ENCODE measurements at regions not wholly inside any gene's neighbourhood (a gene's known extent, or its start where the extent isn't known, plus 50 kb on each side); places are given as distances from the start of the nearest gene placed in this dataset.

DNA sequence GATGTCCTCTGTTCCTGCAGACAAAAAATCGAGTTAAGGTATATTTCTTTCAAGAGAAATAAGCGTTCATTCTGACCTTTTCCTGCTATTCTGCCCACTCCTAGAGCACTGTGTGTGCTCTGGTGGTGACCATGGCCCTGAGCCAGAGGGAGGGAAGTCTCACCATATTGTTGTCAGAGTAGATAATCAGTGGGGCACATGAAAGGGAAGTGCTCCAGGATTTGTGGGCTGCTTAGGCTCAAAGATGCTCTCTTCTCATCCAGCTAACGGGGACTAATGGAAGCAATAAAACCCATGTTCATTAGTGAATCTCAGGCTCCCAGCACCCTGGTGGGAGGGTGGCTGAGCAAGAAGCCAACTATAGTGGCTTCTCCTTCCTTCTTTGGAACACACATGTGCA, 70.7 kb upstream of the EOMES start:
- BruUV-seq (replicated peaks): no TSS peak
- no peak for FAIRE-seq
- Histone ChIP-seq H3K4me2 (ENCODE audit: insufficient read depth, low read length) (no peak overlapping the region), H2AFZ (ENCODE audit: low read depth, low read length) (no peak overlapping the region), H3K79me2 (ENCODE audit: control insufficient read depth, insufficient read depth, low read length) (no peaks in the 10 kb centered on the region), H3K9me3 (replicated peaks; ENCODE audit: control insufficient read depth, insufficient read depth, low read length) (no peaks in the 10 kb centered on the region), H3K27me3 (ENCODE audit: control insufficient read depth in 2 of 2, insufficient read depth in 2 of 2, low read length in 2 of 2) (no peaks in the 10 kb centered on the region), H3K4me3 (replicated peaks in 1 of 3; ENCODE audit: insufficient read depth in 1 of 3, low read depth in 1 of 3, low read length in 3 of 3) (no peak overlapping the region), H3K4me1 (ENCODE audit: control insufficient read depth, extremely low read depth, insufficient read depth, low read length) (no peaks in the 10 kb centered on the region), H3K9me1 (replicated peaks; ENCODE audit: control insufficient read depth, extremely low read depth, insufficient read depth, low read length) (no peaks in the 10 kb centered on the region), H4K20me1 (replicated peaks; ENCODE audit: control insufficient read depth, extremely low read depth, insufficient read depth, low read length) (no peaks in the 10 kb centered on the region), H3K27ac (ENCODE audit: insufficient read depth, low read depth, low read length) (no peak overlapping the region), H3K9ac (replicated peaks; ENCODE audit: extremely low read depth, insufficient read depth, low read length) (no peak overlapping the region), H3K36me3 (ENCODE audit: control insufficient read depth in 2 of 2, extremely low read depth in 1 of 2, insufficient read depth in 2 of 2, low read length in 2 of 2) (no peaks in the 10 kb centered on the region)
- DNase-seq (ENCODE audit: low read depth, low spot score): no peak
- ChIA-PET POLR2A (no interaction called here), CTCF (no interaction called here)
- dilution Hi-C loops (cut with MboI; ENCODE audit: extremely low pct_ligation_motif_present, low sequenced_read_pairs): no loop called here
- TF ChIP-seq, protein P1, sequence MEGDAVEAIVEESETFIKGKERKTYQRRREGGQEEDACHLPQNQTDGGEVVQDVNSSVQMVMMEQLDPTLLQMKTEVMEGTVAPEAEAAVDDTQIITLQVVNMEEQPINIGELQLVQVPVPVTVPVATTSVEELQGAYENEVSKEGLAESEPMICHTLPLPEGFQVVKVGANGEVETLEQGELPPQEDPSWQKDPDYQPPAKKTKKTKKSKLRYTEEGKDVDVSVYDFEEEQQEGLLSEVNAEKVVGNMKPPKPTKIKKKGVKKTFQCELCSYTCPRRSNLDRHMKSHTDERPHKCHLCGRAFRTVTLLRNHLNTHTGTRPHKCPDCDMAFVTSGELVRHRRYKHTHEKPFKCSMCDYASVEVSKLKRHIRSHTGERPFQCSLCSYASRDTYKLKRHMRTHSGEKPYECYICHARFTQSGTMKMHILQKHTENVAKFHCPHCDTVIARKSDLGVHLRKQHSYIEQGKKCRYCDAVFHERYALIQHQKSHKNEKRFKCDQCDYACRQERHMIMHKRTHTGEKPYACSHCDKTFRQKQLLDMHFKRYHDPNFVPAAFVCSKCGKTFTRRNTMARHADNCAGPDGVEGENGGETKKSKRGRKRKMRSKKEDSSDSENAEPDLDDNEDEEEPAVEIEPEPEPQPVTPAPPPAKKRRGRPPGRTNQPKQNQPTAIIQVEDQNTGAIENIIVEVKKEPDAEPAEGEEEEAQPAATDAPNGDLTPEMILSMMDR (IDR thresholded peaks at IDR 0.05; ENCODE audit: extremely low read depth in 1 of 2, insufficient read depth in 1 of 2, low read depth in 1 of 2, low read length in 2 of 2): no peak
- TF ChIP-seq EZH2 (IDR thresholded peaks at IDR 0.05; ENCODE audit: borderline replicate concordance, low read depth, low read length, severe bottlenecking): no peak
- no peak for TF ChIP-seq JUN (IDR thresholded peaks at IDR 0.05; ENCODE audit: borderline replicate concordance, insufficient read depth, insufficient read length, low read depth)
- TF ChIP-seq MYC (IDR thresholded peaks at IDR 0.05; ENCODE audit: low read depth, low read length): no peak
- no peak for TF ChIP-seq FOS (IDR thresholded peaks at IDR 0.05; ENCODE audit: borderline replicate concordance, insufficient read depth, low read length)
- no peak for TF ChIP-seq POLR2AphosphoS5 (IDR thresholded peaks at IDR 0.05; ENCODE audit: insufficient read depth, low read depth, low read length)
- no peak for TF ChIP-seq POLR2A (IDR thresholded peaks at IDR 0.05; ENCODE audit: low read depth, low read length)
- TF ChIP-seq, protein P2, sequence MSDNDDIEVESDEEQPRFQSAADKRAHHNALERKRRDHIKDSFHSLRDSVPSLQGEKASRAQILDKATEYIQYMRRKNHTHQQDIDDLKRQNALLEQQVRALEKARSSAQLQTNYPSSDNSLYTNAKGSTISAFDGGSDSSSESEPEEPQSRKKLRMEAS (IDR thresholded peaks at IDR 0.05; ENCODE audit: insufficient read depth, insufficient read length): no peak
- TF ChIP-seq GATA2 (IDR thresholded peaks at IDR 0.05; ENCODE audit: insufficient read depth, insufficient read length, low read depth, low read length): no peak
- intact Hi-C loops (cut with micrococcal nuclease): no loop called here
